PC-9 (cell line): ENCODE measurements at regions not wholly inside any gene's neighbourhood (a gene's known extent, or its start where the extent isn't known, plus 50 kb on each side); places are given as distances from the start of the nearest gene placed in this dataset.
"Not testable (repeated sequence)": the region's sequence is repeated elsewhere in the genome, so short reads cannot be mapped to it uniquely, and the experiment has no call there.

Experiments used
- BruUV-seq: library from RNA; stranded (reverse); fragments of 400-500 nt; replicated peaks from 2 replicates; lab custom pipeline; 2021; lab: Mats Ljungman, UMichigan
- CTCF ChIA-PET: fragments of 300-600 bp; sonication (Branson Sonifier 250); formaldehyde crosslinking; loops from one replicate; lab custom pipeline; 2022; ENCODE audit warnings: antibody characterized with exemption; lab: Charles Lee
- POLR2A ChIA-PET: fragments of 300-600 bp; sonication (Branson Sonifier 250); formaldehyde crosslinking; loops from one replicate; lab custom pipeline; 2022; ENCODE audit warnings: antibody characterized with exemption; ENCODE audit not compliant: unreplicated experiment; lab: Charles Lee
- DNase-seq, 2 experiments: peaks; one replicate each; pipeline versions ENCODE4 v3.0.0 to v3.0.0-alpha.2; 2015 to 2022; ENCODE audit warnings: mixed read lengths in 1 of 2
- H2AFZ ChIP-seq: fragments of 200-600 bp; sonication (generic); 2 replicates; pipeline ENCODE4 v1.8.1; 2017; ENCODE audit warnings: antibody characterized with exemption
- H3F3A ChIP-seq: fragments of 200-600 bp; sonication (generic); 2 replicates; pipeline ENCODE4 v1.8.1; 2017; ENCODE audit warnings: antibody characterized with exemption, mild to moderate bottlenecking, low read depth; ENCODE audit not compliant: insufficient read depth
- H3K27ac ChIP-seq: fragments of 200-600 bp; sonication (generic); 2 replicates; pipeline ENCODE4 v1.6.1; 2016; ENCODE audit warnings: mixed run types
- H3K27me3 ChIP-seq: fragments of 200-600 bp; sonication (generic); 2 replicates; pipeline ENCODE4 v1.6.1; 2016; ENCODE audit warnings: low read depth, mixed run types; ENCODE audit not compliant: insufficient read depth
- H3K36me3 ChIP-seq: fragments of 200-600 bp; sonication (generic); 2 replicates; pipeline ENCODE4 v1.6.1; 2016; ENCODE audit warnings: low read depth, mixed run types
- H3K4me1 ChIP-seq: fragments of 200-600 bp; sonication (generic); replicated peaks from 2 replicates; pipeline ENCODE4 v1.6.1; 2016; ENCODE audit warnings: mixed run types; ENCODE audit not compliant: insufficient read depth
- H3K4me2 ChIP-seq: fragments of 200-600 bp; sonication (generic); 2 replicates; pipeline ENCODE4 v1.6.1; 2017; ENCODE audit warnings: mixed run types
- H3K4me3 ChIP-seq: fragments of 200-600 bp; sonication (generic); 2 replicates; pipeline ENCODE4 v1.6.1; 2016; ENCODE audit warnings: mixed run types
- H3K79me2 ChIP-seq: fragments of 200-600 bp; sonication (generic); 2 replicates; pipeline ENCODE4 v1.6.1; 2017; ENCODE audit warnings: low read depth, mixed run types
- H3K9me2 ChIP-seq: fragments of 200-600 bp; sonication (generic); 2 replicates; pipeline ENCODE4 v1.8.1; 2017; ENCODE audit warnings: mild to moderate bottlenecking; ENCODE audit not compliant: insufficient read depth
- H3K9me3 ChIP-seq: fragments of 200-600 bp; sonication (generic); 2 replicates; pipeline ENCODE4 v1.8.1; 2016; ENCODE audit warnings: low read depth; ENCODE audit not compliant: insufficient read depth
- H4K20me1 ChIP-seq: fragments of 200-600 bp; sonication (generic); 2 replicates; pipeline ENCODE4 v1.8.1; 2017; ENCODE audit not compliant: insufficient read depth
- CTCF ChIP-seq: fragments of 200-600 bp; sonication (generic); conservative IDR thresholded peaks from 2 replicates; pipeline ENCODE4 v1.6.1; 2017; ENCODE audit warnings: mixed run types, antibody characterized with exemption, mild to moderate bottlenecking, moderate library complexity
- EZH2 ChIP-seq: fragments of 200-600 bp; sonication (generic); IDR thresholded peaks from 2 replicates; pipeline ENCODE4 v1.8.0; 2017; ENCODE audit warnings: antibody characterized with exemption, low read depth
- intact Hi-C: fragments of 100-400 bp; cut with micrococcal nuclease; formaldehyde crosslinking; loops from one replicate; pipeline ENCODE4 v1.10.0; 2022; ENCODE audit not compliant: unreplicated experiment

- no TSS peak for BruUV-seq
- no peak for DNase-seq
- Histone ChIP-seq H3K36me3 (no peaks in the 10 kb centered on the region), H3K79me2 (no peaks in the 10 kb centered on the region), H3K9me2 (no peaks in the 10 kb centered on the region), H3K4me3 (no peak within 1 kb of the TSS), H3K4me1 (no peaks in the 10 kb centered on the region), H4K20me1 (no peaks in the 10 kb centered on the region), H3K27ac (no peak within 1 kb of the TSS), H3K27me3 (no peaks in the 10 kb centered on the region), H2AFZ (no peak within 1 kb of the TSS), H3K4me2 (no peak within 1 kb of the TSS), H3K9me3 (no peaks in the 10 kb centered on the region), H3F3A (no peaks in the 10 kb centered on the region)
- TF ChIP-seq CTCF (no peak), EZH2 (no peak)
- intact Hi-C loops, result no loop called here
- ChIA-PET CTCF (no interaction called here), POLR2A (no interaction called here)
Observed at GRCh38 chr3:87792534-87793336, 266.1 kb downstream of the CGGBP1 start, which contains the start of gene HTR1F. HTR1F (plus strand) TSS chr3:87792706.

GRCh38 chr3:87792198-87792533, 266.6 kb downstream of the CGGBP1 start:
- no peak for DNase-seq
- no peak overlapping the region for H3K4me2 ChIP-seq
- CTCF ChIA-PET, result no interaction called here
- intact Hi-C loops, result no loop called here
- BruUV-seq, result no TSS peak
- no peaks in the 10 kb centered on the region for H3F3A ChIP-seq
- POLR2A ChIA-PET, result no interaction called here
- H3K4me1 ChIP-seq, result no peaks in the 10 kb centered on the region
- no peak overlapping the region for H2AFZ ChIP-seq
- H4K20me1 ChIP-seq, result no peaks in the 10 kb centered on the region
- no peak overlapping the region for H3K4me3 ChIP-seq
- H3K9me2 ChIP-seq, result no peaks in the 10 kb centered on the region
- H3K27me3 ChIP-seq, result no peaks in the 10 kb centered on the region
- TF ChIP-seq EZH2, result no peak
- TF ChIP-seq CTCF, result no peak
- no peak overlapping the region for H3K27ac ChIP-seq
- H3K36me3 ChIP-seq, result no peaks in the 10 kb centered on the region
- no peaks in the 10 kb centered on the region for H3K9me3 ChIP-seq
- H3K79me2 ChIP-seq, result no peaks in the 10 kb centered on the region

GRCh38 chr3:87791248-87792027, 267.4 kb downstream of the CGGBP1 start:
- no peak for DNase-seq
- ChIA-PET CTCF (no interaction called here), POLR2A (no interaction called here)
- Histone ChIP-seq H3K36me3 (no peaks in the 10 kb centered on the region), H3K9me2 (no peaks in the 10 kb centered on the region; the same call in 1 of the 2 replicates), H3K9me3 (no peaks in the 10 kb centered on the region), H3K27me3 (no peaks in the 10 kb centered on the region), H3K79me2 (no peaks in the 10 kb centered on the region), H3K27ac (no peak overlapping the region), H3K4me3 (no peak overlapping the region), H3K4me2 (no peak overlapping the region), H2AFZ (no peak overlapping the region), H3F3A (no peaks in the 10 kb centered on the region), H3K4me1 (no peaks in the 10 kb centered on the region), H4K20me1 (no peaks in the 10 kb centered on the region)
- TF ChIP-seq EZH2 (no peak), CTCF (no peak)
- BruUV-seq, result no TSS peak
- intact Hi-C loops, result no loop called here

- H3F3A ChIP-seq, H4K20me1 ChIP-seq, H2AFZ ChIP-seq, H3K27ac ChIP-seq, intact Hi-C loops, H3K9me3 ChIP-seq, H3K4me2 ChIP-seq, H3K4me1 ChIP-seq, DNase-seq, H3K79me2 ChIP-seq, H3K36me3 ChIP-seq, H3K9me2 ChIP-seq, H3K4me3 ChIP-seq, H3K27me3 ChIP-seq, POLR2A ChIA-PET, BruUV-seq, CTCF ChIA-PET: not testable (repeated sequence)
Observed at GRCh38 chr3:87789049-87789448, 269.8 kb downstream of the CGGBP1 start.
